VCaP (cell line): ENCODE measurements at regions not wholly inside any gene's neighbourhood (a gene's known extent, or its start where the extent isn't known, plus 50 kb on each side); places are given as distances from the start of the nearest gene placed in this dataset.

Source experiments
- H3K27ac ChIP-seq: fragments of 450-650 bp; 2 replicates; pipeline ENCODE4 v1.5.1; 2017
- CTCF ChIP-seq: fragments of 450-650 bp; conservative IDR thresholded peaks from 2 replicates; pipeline ENCODE4 v1.5.1; 2017; ENCODE audit warnings: mild to moderate bottlenecking, moderate library complexity

GRCh38 chr1:193747579-193747978 lies 561.2 kb upstream of the B3GALT2 start:
- no peak for TF ChIP-seq CTCF
- H3K27ac ChIP-seq, result no peak overlapping the region

DNA sequence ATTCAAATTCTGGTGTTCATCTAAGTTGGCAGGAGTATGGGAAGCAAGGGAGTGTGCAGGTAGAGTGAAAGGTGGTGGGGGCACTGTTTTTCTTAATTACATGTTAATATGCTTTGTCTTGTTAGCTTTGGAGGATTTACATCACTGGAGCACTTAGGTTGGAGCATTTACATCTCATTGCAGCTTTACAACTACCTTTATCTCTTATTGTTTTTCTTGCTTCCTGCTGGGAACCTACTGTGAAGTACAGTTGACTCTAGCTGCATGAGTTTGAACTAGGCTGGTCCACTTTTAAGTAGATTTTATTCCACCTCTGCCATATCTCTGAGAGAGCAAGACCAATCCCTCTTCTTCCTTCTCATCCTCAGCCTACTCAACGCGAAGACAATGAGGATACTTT lies 554.8 kb upstream of the B3GALT2 start:
- no peak overlapping the region for H3K27ac ChIP-seq
- TF ChIP-seq CTCF, result no peak

DNA sequence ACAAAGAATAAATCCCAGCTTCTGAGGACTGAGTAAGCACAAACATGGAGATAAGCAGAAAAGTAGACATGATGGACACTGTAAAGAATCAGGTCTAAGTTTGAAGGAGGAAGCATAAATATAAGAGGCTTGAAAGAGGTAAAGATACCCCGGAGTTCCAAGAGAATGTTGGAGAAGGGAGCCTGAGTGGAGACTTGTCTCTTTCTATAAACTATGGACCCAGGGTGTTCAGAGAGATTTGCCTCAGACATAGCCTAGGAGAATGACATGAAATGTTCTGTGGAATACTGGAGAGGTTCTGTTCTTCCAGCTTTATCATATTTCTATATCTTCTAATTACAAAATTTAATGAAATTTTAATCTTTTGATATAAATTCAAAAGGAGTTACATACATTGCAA lies 554.3 kb upstream of the B3GALT2 start:
- H3K27ac ChIP-seq, result no peak overlapping the region
- no peak for TF ChIP-seq CTCF

- H3K27ac ChIP-seq, result no peak overlapping the region
- no peak for TF ChIP-seq CTCF
These were observed 550.1 kb upstream of the B3GALT2 start for GRCh38 chr1:193736507-193736906.

GRCh38 chr1:193733674-193734073 lies 547.3 kb upstream of the B3GALT2 start:
- H3K27ac ChIP-seq, result no peak overlapping the region
- no peak for TF ChIP-seq CTCF

GRCh38 chr1:193730017-193730416 lies 543.6 kb upstream of the B3GALT2 start:
- no peak for TF ChIP-seq CTCF
- H3K27ac ChIP-seq, result no peak overlapping the region

- no peak overlapping the region for H3K27ac ChIP-seq
- no peak for TF ChIP-seq CTCF
These were observed 543.0 kb upstream of the B3GALT2 start for GRCh38 chr1:193729429-193729828.

DNA sequence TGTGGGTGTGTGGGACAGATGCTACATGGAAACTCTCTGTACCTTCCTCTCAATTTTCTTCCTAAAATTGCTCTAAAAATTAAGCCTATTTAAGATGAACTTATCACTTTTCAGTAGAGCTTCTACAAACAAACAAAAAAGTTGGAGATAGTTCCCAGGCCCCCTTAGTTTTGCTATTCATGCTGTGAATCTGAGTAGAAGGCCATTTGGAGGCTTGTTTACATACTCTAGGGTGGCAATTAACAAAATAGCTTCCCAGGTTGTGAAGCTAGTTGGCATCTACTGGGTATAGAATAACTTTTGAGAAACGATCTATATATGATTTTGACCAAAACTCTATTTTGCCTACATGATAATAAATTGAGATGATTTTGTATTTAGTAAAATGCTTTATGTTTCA lies 541.4 kb upstream of the B3GALT2 start:
- no peak overlapping the region for H3K27ac ChIP-seq
- no peak for TF ChIP-seq CTCF
